ENCODE measurements at regions not wholly inside any gene's neighbourhood (a gene's known extent, or its start where the extent isn't known, plus 50 kb on each side); places are given as distances from the start of the nearest gene placed in this dataset.

- H3K27me3 ChIP-seq (ENCODE audit: control insufficient read depth in 3 of 3, insufficient read depth in 3 of 3, low read length in 2 of 3): no peaks in the 10 kb centered on the region
- no peak overlapping the region for H3K4me3 ChIP-seq
- H3K9me3 ChIP-seq (ENCODE audit: control insufficient read depth in 4 of 4, insufficient read depth in 3 of 4, low read length in 3 of 4): no peaks in the 10 kb centered on the region
- no peak for TF ChIP-seq CTCF (IDR thresholded peaks at IDR 0.05; ENCODE audit: control extremely low read depth, extremely low read depth)
- H3K4me1 ChIP-seq (ENCODE audit: control insufficient read depth in 5 of 5, insufficient read depth in 5 of 5, low read length in 5 of 5): no peaks in the 10 kb centered on the region
- no peak for DNase-seq
- H3K27ac ChIP-seq (ENCODE audit: low read depth in 1 of 2, low read length in 1 of 2): no peak overlapping the region
- no peaks in the 10 kb centered on the region for H3K36me3 ChIP-seq (ENCODE audit: control insufficient read depth in 4 of 4, insufficient read depth in 4 of 4, low read length in 4 of 4)
- 58 to 85% methylated on average over 2 of the region's 2 CpGs for WGBS, 2 donors
- no peak overlapping the region for H3K9ac ChIP-seq (ENCODE audit: insufficient read depth in 1 of 2, low read length in 2 of 2)
- ATAC-seq (ENCODE audit: insufficient read depth, low FRiP score): no peak
Measured at GRCh38 chr9:6134661-6135180, 80.9 kb upstream of the IL33 start.

- Histone ChIP-seq H3K9me3 (ENCODE audit: control insufficient read depth in 4 of 4, insufficient read depth in 3 of 4, low read length in 3 of 4) (no peaks in the 10 kb centered on the region), H3K4me3 (no peak overlapping the region), H3K36me3 (ENCODE audit: control insufficient read depth in 4 of 4, insufficient read depth in 4 of 4, low read length in 4 of 4) (no peaks in the 10 kb centered on the region), H3K9ac (ENCODE audit: insufficient read depth in 1 of 2, low read length in 2 of 2) (no peak overlapping the region), H3K27ac (ENCODE audit: low read depth in 1 of 2, low read length in 1 of 2) (no peak overlapping the region), H3K27me3 (ENCODE audit: control insufficient read depth in 3 of 3, insufficient read depth in 3 of 3, low read length in 2 of 3) (no peaks in the 10 kb centered on the region), H3K4me1 (ENCODE audit: control insufficient read depth in 5 of 5, insufficient read depth in 5 of 5, low read length in 5 of 5) (no peaks in the 10 kb centered on the region)
- no peak for TF ChIP-seq CTCF (IDR thresholded peaks at IDR 0.05; ENCODE audit: control extremely low read depth, extremely low read depth)
- DNase-seq (no peak), ATAC-seq (ENCODE audit: insufficient read depth, low FRiP score) (no peak)
- WGBS, 2 donors: 66 to 75% methylated on average over 5 of the region's 5 CpGs
Measured at GRCh38 chr9:6133346-6134063, 82.1 kb upstream of the IL33 start.

DNA sequence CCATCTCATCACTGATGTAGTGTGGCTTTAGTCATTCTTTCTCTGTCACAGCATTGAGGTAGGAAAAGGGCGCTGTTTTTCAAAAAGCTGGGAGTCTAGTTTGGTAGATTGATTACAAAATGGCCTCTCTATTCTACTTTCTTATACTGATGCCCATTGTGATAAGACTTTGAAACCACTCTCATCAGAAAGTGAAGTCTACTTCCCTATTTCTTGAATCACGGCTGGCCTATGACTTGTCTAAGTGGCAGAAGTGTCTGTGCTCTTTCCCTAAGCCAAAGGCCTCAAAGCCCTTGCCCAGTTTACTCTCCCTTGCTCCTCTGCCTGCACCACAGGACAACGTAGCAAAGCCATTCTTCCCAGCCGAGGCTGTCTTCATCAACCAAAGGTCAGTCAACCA lies 83.0 kb upstream of the IL33 start:
- Histone ChIP-seq H3K4me1 (ENCODE audit: control insufficient read depth in 5 of 5, insufficient read depth in 5 of 5, low read length in 5 of 5) (no peaks in the 10 kb centered on the region), H3K36me3 (ENCODE audit: control insufficient read depth in 4 of 4, insufficient read depth in 4 of 4, low read length in 4 of 4) (no peaks in the 10 kb centered on the region), H3K9me3 (ENCODE audit: control insufficient read depth in 4 of 4, insufficient read depth in 3 of 4, low read length in 3 of 4) (no peaks in the 10 kb centered on the region), H3K4me3 (no peak overlapping the region), H3K27ac (ENCODE audit: low read depth in 1 of 2, low read length in 1 of 2) (no peak overlapping the region), H3K9ac (ENCODE audit: insufficient read depth in 1 of 2, low read length in 2 of 2) (no peak overlapping the region), H3K27me3 (ENCODE audit: control insufficient read depth in 3 of 3, insufficient read depth in 3 of 3, low read length in 2 of 3) (no peaks in the 10 kb centered on the region)
- DNase-seq: no peak
- WGBS, 2 donors: 72 to 77% methylated on average over 4 of the region's 4 CpGs
- no peak for ATAC-seq (ENCODE audit: insufficient read depth, low FRiP score)
- no peak for TF ChIP-seq CTCF (IDR thresholded peaks at IDR 0.05; ENCODE audit: control extremely low read depth, extremely low read depth)

DNA sequence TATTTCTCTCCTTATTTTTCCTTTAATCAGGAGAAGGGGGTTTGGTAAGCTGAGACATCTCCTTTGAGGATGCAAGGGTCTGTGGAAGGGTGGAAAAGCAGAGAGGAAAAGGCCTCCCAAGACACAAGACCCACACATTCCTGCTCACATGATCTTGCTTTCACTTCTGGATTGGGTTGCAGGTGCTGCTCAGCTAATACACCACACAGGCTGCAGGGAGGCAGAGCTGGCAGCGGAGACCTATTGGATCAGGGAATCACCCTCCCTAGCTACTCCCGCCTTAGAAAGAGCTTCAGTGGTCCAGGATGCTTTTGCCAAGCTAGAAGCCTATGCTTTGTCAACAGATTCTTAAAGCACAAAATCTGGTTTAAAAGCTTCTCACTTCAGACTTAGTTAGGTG lies 87.6 kb upstream of the IL33 start:
- no peak for DNase-seq
- WGBS, 2 donors: 92 to 95% methylated on average over 2 of the region's 2 CpGs
- Histone ChIP-seq H3K27me3 (ENCODE audit: control insufficient read depth in 3 of 3, insufficient read depth in 3 of 3, low read length in 2 of 3) (no peaks in the 10 kb centered on the region), H3K9me3 (ENCODE audit: control insufficient read depth in 4 of 4, insufficient read depth in 3 of 4, low read length in 3 of 4) (no peaks in the 10 kb centered on the region), H3K9ac (ENCODE audit: insufficient read depth in 1 of 2, low read length in 2 of 2) (no peak overlapping the region), H3K27ac (ENCODE audit: low read depth in 1 of 2, low read length in 1 of 2) (no peak overlapping the region), H3K4me1 (ENCODE audit: control insufficient read depth in 5 of 5, insufficient read depth in 5 of 5, low read length in 5 of 5) (no peaks in the 10 kb centered on the region), H3K4me3 (no peak overlapping the region), H3K36me3 (ENCODE audit: control insufficient read depth in 4 of 4, insufficient read depth in 4 of 4, low read length in 4 of 4) (no peaks in the 10 kb centered on the region)
- TF ChIP-seq CTCF (IDR thresholded peaks at IDR 0.05; ENCODE audit: control extremely low read depth, extremely low read depth): no peak
- ATAC-seq (ENCODE audit: insufficient read depth, low FRiP score): no peak

Data from lung (tissue), 11 donors.